ENCODE measurements at regions not wholly inside any gene's neighbourhood (a gene's known extent, or its start where the extent isn't known, plus 50 kb on each side); places are given as distances from the start of the nearest gene placed in this dataset.

DNA sequence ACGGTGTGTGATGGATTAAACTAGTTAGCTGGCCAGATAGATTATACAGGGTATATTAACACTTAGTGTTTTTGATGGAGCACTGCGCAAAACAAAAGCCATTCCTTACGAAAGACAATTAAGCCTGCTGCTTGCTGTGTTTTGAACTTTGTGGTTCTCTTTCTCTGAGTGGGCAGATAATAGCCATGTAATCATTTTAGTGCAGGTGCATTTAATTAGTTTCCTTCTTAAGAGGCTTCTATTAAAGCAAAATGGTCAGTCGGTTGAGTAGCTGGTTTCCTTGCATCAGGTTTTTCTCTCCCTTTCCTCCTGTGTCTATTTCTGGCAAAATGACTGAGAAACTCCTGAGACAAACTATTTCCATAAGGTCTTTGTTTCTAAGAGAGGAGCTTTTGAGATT is 512.5 kb downstream of the DMAC1 start:
- DNase-seq, result no peak

DNA sequence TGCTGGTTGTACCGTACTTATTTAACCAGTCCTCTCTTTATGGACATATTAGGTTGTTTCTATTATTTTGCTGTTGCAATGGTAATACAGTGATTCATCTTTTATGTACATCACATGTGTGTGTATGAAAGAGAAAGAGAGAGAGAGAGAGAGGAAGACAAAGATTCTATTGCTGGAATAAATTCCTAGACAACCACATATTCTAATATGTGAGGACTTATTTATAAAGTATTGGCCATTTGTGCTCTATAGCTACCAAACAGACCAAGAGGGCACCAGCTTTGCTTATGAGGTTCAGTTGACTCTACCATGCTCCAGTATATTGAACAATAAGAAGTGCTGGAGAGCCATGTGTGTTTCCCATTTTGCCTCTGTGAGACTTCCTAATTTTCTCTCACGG is 513.5 kb downstream of the DMAC1 start:
- no peak for DNase-seq

DNA sequence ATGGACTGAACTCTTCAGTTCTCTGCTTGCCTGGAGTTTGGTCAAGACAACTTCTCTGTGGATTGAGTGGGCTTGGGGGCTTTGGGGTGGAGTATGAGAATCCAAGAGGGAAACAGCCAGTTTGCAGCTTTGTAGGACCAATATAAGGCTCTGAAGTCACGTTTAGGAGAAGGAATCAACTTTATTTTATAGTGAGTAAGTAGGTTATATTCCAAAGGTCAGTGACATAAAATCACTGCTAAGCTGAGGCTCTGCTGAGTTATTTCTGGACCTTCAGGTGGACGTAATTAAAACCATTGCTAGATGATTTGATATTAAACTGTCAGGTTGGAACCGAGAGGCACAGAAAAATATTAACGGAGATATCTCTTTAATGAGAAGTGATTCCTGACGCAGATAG is 514.4 kb downstream of the DMAC1 start:
- DNase-seq, result no peak

DNA sequence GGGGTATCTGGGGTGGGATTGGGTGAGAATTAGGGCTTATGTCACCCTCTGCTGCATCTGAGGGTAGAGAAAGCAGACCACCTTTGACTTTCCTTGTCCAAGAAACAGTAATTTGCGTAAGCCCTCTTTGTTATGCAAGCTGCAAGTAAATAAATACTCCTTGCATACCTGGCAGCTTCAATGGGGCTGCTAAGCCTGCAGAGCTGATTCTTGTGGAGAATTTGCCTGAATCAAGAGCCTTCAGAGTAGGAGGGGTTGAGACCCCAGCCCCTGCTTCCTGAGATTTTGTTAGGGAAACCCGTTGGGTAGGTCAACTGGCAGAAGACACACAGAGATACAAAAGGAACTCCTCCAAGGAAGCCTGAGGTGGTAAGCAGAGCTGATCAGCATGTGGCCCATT is 515.1 kb downstream of the DMAC1 start:
- DNase-seq, result no peak

DNA sequence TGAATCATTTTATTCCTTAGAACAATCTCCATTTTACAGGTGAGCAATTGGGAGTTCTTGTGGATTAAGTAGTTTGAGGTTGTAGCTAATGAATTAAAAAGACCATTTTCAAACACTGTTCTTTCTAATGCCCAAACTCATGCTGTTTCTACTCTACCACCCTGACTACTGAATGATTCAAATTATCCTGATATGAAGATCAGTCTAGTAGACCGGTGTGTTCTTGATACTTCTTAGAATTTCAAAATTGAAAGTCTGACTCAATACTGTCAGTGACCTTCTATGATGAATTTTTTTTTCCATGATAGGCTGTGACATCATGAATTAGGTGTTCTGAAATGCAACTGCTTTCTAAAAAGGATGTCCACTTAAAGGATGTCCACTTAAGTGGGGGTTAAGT is 515.5 kb downstream of the DMAC1 start:
- DNase-seq, result no peak

DNA sequence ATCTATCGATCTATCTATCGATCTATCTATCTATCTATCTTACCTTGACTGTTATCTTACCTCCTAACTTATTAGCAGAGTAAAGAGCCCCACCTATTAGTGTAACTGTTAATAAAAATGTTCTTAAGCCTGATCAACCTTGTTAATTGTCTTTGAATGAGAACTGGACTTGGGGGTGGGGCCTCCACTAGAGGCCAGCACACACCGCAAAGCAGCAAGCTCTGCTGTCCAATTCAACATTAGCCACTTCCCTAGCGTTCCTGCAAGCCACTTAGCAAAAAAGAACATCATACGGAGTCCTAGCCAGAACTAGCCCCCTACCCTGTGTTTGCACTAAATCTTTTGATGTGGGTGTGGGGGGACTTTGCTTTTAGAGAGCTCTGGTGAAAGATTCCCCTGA is 515.8 kb downstream of the KDM4C start:
- no peak for DNase-seq

DNA sequence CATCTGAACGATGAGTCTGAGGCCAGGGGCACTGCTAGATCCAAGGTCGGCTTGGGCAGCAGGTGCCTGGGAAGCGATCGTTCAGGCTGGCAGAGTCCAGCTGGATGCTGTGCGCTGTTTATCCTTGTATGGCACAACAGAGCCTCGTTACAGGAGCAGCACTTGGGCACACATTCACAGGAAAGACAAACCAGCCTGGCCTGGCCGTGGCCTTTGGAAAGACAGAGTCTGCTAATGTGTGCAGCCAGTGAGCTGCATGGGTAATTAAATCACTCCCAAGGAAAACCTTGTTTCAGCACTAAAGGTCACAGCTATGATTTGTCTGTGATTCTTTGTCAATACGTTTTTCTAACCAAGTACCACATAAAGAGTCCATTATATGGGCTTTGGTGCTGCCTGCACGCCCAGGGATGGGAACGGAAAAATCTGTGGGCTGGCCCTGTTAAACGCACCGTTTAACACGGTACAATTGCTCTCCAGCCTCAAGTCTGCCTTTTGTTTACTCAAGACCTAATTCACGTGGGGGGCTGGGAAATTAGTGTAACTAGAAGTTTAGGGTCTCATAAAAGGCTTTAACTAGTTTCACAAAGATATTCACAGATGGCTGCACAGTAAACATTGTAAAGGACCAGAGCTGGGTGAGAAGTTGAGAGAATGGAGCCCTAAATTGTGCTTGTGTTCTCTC is 509.3 kb downstream of the KDM4C start:
- DNase-seq, result no peak

DNA sequence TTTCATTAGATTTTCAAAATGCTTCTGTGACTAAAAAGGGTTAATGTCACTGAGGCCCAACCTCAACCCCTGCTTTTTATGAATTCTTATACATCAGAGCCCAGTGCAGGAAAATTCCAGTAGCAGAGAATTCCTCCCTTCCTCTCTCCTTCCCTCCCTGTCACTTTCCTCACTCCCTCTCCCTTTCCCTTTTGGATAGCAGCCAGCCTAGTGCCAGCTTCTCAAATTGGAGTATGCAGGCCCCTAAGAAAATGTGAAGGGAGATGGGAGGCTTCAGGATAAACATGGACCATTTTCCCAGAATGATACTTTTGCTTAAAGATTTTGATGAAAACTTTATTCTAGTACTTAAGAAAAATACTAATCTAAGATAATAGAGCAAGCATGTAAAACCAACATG is 507.4 kb downstream of the KDM4C start:
- no peak for DNase-seq

DNA sequence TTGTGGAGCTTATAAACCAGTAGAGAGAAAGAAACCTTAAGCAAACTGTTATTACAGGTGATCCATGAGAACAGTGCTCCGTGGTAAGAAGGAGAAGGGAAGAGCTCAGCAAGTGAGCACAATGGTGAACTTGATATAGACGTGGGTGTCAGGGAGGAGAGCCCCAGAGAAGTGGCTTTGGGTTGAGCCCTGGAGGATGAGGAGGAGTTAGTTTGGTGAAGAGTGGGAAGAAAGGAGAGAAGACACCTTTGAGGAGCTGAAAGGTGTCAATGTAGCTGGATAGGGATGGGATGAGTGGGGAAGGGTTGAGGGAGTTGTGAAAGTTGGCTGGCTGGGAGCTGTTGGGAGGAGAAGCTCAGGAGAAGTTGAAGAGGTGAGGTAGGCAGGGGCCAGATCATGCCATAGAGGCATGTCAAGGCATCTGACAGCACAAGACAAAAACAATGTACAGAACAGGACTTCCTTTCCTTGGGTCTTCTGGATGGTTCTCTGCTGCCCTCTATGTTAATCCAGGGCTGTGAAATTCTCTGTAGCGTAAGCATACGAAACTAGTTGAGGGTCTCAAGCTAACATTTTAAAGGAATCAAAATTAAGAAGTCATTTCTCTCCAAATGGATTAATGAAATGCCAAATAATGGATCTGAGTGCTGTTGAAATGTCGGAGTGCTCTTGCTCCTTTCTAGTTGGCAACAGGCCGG is 501.9 kb downstream of the KDM4C start:
- DNase-seq, result no peak

DNA sequence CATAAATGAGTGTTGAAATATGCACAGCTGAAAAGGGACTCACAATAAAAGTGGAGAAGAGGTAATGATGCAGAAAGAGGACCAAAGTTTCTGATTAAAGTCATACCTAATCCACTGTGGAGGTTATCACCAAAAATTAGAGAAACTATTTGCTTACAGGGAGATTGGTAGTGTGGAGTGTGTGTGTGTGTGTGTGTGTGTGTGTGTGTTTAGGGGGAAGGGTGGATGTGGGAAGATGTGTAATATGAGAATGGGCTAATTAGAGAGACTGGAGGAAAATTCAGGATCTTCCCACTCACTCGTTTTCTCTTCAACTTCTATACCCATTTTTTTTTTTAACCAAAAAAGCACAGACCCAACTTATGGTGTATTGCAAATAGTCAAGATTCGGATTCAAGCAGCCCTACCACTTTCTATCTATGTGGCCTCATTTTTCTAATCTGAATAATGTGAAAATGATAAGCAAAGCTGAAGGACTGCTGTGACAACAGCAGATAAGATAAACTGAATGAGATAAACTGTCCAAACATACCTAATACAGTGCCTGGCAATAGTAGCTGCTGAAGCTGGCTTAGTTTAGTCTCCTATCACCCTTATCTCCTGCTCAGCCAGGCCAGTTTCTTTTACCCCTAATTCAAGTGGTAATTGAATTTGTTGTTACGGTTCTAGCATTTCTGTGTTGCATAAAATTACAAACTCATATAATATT is 501.1 kb downstream of the KDM4C start:
- no peak for DNase-seq

DNA sequence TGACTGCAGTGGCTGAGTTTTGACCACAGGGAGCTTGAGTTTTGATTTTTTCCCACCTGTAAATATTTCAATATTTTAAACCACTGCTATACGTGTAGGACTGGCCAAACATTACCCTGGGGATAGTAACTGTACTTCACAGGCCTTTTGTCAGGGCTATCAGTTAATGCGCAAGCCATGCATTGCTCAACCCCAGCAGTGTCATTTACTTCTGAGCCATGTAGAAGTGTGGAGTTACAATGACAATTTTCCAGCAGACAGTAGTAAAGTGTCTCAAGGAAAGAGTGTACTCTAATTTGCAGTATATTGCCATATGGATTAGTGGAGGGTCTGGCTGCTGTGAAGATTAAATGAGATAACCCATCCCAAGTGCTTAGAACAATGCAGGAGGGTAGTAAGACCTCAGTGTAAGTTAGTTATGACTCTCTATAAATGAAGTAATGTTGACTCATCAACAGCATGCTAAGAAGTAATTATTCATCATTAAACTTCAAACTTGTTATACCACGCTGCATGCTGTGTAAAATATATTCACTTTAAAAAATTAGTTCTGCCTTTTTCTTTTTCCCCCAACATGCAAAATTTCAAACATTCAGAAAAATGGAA is 489.2 kb downstream of the KDM4C start:
- no peak for DNase-seq

DNA sequence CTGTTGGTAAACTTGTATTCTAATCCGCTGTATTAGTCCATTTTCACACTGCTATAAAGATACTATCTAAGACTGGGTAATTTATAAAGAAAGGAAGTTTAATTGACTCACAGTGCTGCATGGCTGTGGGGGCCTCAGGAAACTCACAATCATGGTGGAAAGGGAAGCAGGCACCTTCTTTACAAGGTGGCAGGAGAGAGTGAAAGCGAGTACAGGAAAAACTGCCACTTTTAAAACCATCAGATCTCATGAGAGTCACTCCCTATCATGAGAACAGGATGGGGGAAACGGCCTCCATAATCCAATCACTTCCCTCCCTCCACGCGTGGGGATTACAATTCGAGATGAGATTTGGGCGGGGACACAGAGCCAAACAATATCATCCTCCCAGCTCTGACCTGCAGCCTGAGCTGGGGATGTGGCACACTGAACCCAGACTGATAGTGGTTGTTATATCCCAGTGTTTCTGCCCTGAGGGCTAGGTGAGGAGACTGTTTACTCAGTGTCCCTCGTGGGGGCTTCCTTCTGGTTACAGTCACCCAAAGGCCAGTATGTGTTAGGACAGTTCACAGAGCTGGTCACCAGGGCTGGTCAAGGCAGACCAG is 488.3 kb downstream of the KDM4C start:
- no peak for DNase-seq

DNA sequence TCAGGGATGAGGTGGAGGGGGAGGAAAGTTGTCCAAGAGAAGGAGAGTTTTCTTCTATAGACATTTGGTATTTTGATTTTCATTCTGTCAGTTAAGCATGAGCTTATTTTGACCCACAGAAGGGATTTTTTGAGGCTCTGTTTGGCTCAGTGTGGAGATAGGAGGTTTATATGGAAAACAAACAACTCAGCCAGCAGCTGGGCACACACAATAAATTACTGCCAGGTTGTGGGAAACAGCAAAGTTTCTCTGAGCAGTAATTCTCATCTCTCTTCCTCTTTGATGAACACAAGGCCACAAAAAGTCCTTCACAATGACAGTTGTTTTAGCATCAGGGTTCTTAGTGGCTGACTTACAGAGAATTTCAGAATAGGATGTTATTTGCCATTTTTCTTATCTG is 486.1 kb downstream of the KDM4C start:
- DNase-seq, result no peak

DNA sequence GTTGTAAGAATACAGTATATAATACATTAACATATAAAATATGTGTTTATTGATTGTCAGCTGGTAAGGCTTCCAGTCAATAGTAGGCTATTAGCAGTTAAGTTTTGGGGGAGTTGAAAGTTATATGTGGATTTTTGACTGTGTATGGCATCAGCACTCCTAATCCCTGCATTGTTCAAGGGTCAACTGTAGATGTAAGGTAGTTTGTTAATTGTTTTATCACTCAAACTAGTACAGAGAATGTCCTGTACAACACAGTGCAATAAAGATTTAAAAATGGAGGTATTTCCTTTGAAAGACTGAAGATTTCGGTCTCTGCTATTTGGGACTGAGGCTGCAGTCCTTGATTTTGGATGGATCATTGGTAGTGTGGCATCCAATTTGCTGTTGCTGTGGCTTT is 484.4 kb downstream of the KDM4C start:
- no peak for DNase-seq

DNA sequence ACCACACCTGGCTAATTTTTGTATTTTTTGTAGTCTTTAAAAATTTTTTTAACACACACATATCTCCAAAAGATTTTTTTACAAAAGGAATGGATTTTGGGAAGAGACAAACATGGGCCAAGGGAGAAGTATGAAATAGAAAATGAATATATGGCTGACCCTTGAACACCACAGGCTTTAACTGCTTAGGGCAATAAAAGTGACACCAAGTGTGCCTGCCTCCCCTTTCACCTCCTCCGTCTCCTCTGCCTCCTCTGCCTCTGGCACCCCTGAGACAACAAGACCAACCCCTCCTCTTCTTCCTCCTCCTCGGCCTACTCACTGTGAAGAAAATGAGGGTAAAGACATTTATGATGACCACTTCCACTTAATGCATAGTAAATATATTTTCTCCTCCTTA is 483.9 kb downstream of the KDM4C start:
- DNase-seq, result no peak

DNA sequence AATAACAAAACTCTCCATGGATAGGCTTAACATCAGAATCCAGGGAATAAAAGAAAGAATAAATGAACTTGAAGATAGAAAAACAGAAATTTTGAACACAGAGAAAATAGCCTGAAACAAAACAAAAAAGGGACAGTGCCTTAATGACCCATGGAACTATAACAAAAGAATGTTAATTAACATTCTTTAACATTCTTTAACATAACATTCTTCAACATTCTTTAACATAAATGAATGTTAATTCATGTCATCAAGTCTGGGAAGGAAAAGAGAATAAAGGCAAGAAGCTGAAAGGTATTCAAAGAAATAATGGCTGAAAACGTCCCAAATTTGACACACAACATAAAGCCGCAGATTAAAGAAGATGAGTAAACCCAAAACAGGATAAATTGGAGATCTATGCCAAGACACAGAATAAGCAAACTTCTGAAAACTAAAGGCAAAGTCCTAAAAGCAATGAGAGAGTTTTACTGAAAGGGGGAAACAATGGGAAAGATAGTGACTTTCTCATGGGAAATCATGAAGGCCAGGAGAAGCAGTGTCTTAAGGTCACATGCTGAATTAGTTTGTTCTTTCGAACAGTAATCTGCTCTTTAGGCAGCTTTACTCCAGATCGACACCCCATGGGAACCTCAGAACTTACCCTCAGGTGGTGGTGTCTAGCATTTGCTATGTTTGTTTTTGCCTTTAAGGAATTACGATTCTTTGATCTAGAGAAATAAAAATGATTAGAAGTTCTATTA is 483.0 kb downstream of the KDM4C start:
- no peak for DNase-seq

DNA sequence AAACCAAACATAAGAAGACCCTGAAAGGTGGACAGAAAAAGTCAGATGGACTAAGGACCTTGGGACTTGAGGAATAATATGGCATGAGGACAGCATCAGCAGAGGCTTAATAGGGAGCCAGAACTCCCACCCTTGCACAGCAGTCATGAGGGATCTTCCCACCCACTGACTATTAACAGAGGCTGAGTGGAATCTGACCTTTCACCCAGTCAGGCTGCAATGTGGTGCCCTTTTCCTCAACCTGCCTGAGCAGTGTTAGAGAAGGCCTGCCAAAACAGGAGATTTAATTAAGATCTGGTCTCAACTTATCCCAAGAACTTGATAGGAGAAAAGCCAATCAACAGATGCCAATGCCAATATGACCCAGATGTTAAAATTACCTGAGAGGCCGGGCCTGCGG is 481.9 kb downstream of the KDM4C start:
- DNase-seq, result no peak

DNA sequence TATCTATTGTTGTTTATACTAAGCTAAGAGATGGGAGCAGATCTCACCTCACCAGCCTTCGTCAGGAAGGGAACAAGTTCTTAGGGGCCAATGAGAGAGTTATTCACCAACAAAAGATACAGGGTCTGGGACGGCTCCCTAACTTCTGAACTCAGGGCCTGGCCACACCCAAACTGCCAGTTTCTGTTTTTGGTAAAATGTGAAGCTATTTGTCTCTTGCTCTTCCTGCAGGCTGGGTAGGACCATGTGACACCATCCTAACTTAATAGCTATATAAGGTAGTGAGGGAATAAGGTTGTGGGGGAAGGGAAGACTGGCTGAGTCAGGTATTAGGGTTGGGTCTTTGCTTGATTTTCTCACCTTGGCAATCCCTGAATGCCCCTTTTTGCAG is 480.5 kb downstream of the KDM4C start:
- no peak for DNase-seq

DNA sequence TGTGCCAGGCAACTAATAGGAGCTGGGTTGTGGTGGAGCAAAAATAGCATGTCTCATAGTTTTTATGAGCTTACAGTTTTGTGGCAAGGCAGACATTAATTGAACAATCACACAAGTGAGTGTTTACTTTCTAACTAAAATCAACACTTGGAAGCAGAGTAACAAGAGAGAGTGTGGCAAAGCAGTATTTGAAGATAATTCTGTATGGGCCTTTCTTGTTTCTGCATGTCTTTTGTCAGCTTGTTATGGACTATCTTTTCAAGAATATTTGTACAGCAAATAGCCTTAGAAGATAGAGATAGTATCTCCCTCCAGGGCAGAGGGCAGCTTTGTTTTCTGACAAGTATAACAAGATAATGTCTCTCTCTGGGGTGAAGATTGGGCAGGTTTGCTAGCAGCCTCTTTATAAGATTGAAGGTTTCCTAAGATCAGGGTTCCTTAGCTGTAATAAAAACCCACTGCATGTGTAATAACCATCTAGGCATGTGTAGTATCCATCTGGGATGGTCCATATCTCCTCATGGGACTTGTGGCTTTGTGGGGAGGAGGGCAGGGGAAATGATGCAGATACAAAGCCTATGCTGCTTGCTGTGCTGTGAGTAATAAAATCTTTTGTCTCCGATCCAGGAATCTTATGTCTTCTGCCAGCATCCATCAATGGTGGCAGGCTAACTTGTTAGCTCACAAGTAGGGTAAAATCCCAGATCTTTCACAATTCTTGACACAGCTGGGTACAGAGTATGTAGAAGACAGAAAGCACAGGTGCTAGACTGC is 479.9 kb downstream of the KDM4C start:
- no peak for DNase-seq

DNA sequence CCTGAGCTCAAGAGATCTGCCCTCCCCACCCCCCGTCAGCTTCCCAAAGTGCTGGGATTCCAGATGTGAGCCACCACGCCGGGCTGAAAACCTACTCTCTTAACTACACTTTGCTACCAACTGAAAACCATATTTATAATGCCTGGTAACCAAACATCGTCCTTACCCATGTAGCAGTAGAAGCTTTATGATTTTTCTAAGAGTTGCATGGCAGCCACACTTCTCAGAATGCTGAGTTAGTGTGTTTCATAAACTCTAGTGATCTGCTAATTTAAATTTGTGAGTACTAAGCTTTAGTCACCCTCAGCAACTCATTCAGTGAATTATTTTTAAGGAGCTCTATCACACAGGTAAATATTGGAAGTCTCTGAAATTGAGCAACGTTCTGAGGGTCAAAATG is 478.4 kb downstream of the KDM4C start:
- no peak for DNase-seq

DNA sequence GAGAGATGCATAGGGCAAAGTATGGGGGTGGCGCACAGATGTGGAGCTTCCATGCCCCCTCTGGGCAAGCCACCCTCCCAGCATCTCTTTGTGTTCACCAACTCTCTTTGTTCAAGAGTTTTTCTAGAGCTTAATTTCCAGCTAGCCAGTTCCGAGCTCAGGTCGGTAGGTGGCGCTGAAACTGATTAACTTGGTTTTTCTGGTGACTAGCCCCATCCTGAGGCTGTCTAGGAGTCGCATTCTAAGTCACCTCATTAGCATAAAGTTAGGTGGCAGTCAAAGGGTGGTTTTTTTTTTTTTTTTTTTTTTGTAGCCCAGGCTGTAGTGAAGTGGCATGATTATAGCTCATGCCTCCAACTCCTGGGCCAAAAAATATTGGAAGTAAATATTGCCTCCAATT is 476.4 kb downstream of the KDM4C start:
- no peak for DNase-seq

DNA sequence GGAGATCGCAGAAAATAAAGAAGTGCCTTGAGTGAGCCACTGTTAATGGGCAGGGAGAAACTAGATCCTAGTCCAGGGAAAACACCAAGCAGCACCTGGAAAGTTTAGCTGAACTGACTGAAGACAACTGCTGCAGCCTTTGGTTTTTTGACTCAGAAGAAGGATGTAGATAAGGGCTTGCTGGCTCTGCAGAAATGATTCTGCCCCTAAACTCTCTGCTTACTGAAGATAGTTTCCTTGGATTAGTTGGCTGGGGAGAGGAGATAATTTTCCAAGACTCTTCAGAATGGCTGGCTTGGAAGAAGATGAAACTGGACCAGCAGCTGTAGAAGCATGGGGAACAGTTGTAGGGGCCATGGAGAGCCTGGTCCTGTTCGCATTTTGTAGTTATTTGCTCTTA is 471.8 kb downstream of the KDM4C start:
- DNase-seq, result no peak
